ENCODE measurements at regions not wholly inside any gene's neighbourhood (a gene's known extent, or its start where the extent isn't known, plus 50 kb on each side); places are given as distances from the start of the nearest gene placed in this dataset.
A peak's percentile ranks its signal among the peaks of the same experiment; 100 is the strongest.

GRCh38 chr2:234615643-234616356, 118.9 kb upstream of the ARL4C start:
- Histone ChIP-seq H3K23ac (ENCODE audit: low read length) (no peak overlapping the region), H3K9ac (ENCODE audit: low read length) (no peak overlapping the region), H2AK5ac (ENCODE audit: low read length) (no peak overlapping the region), H3K4ac (ENCODE audit: low read depth, low read length) (no peak overlapping the region), H4K5ac (ENCODE audit: low read length) (no peak overlapping the region), H3K4me3 (ENCODE audit: low read length) (no peak overlapping the region), H3K36me3 (ENCODE audit: control insufficient read depth, insufficient read depth, low read length) (no peaks in the 10 kb centered on the region), H3K79me2 (ENCODE audit: control insufficient read depth, insufficient read depth, low read length) (no peaks in the 10 kb centered on the region), H4K8ac (ENCODE audit: low read depth, low read length) (no peak overlapping the region), H2BK120ac (ENCODE audit: low read depth, low read length) (no peak overlapping the region), H3K79me1 (ENCODE audit: low read length) (no peaks in the 10 kb centered on the region), H3K4me1 (ENCODE audit: control insufficient read depth, low read depth, low read length) (no peaks in the 10 kb centered on the region), H2BK15ac (replicated peaks; ENCODE audit: low read depth) (no peak overlapping the region), H3K18ac (ENCODE audit: low read length) (no peak overlapping the region), H3K4me2 (ENCODE audit: low read length) (no peak overlapping the region), H2BK5ac (ENCODE audit: low read length) (no peak overlapping the region), H3K27ac (ENCODE audit: low read depth, low read length) (no peak overlapping the region), H3K56ac (ENCODE audit: low read length) (no peak overlapping the region), H3K27me3 (ENCODE audit: insufficient read depth, low read length, poor library complexity) (no peaks in the 10 kb centered on the region)
- DNase-seq, result no peak
- WGBS (ENCODE audit: extremely low coverage, insufficient coverage, low lambda C conversion rate), result no CpG with 5 or more reads among the region's 6 CpGs

GRCh38 chr2:234611209-234611608, 114.3 kb upstream of the ARL4C start:
- Histone ChIP-seq H3K27me3 (ENCODE audit: insufficient read depth, low read length, poor library complexity) (no peaks in the 10 kb centered on the region), H2BK120ac (ENCODE audit: low read depth, low read length) (no peak overlapping the region), H3K9ac (ENCODE audit: low read length) (no peak overlapping the region), H3K4me1 (ENCODE audit: control insufficient read depth, low read depth, low read length) (no peaks in the 10 kb centered on the region), H4K8ac (ENCODE audit: low read depth, low read length) (no peak overlapping the region), H3K27ac (ENCODE audit: low read depth, low read length) (no peak overlapping the region), H3K23ac (ENCODE audit: low read length) (no peak overlapping the region), H2BK5ac (ENCODE audit: low read length) (no peak overlapping the region), H4K5ac (ENCODE audit: low read length) (no peak overlapping the region), H3K4ac (ENCODE audit: low read depth, low read length) (no peak overlapping the region), H3K79me2 (ENCODE audit: control insufficient read depth, insufficient read depth, low read length) (no peaks in the 10 kb centered on the region), H3K4me2 (ENCODE audit: low read length) (no peak overlapping the region), H3K56ac (ENCODE audit: low read length) (no peak overlapping the region), H3K79me1 (ENCODE audit: low read length) (no peaks in the 10 kb centered on the region), H3K36me3 (ENCODE audit: control insufficient read depth, insufficient read depth, low read length) (no peaks in the 10 kb centered on the region), H2BK15ac (replicated peaks; ENCODE audit: low read depth) (no peak overlapping the region), H3K18ac (ENCODE audit: low read length) (no peak overlapping the region), H2AK5ac (ENCODE audit: low read length) (no peak overlapping the region), H3K4me3 (ENCODE audit: low read length) (no peak overlapping the region)
- peak; percentile 29 for DNase-seq
- WGBS (ENCODE audit: extremely low coverage, insufficient coverage, low lambda C conversion rate), result no CpG with 5 or more reads among the region's 1 CpG

- no peak overlapping the region for H4K5ac ChIP-seq (ENCODE audit: low read length)
- H2BK120ac ChIP-seq (ENCODE audit: low read depth, low read length), result no peak overlapping the region
These were observed 112.1 kb upstream of the ARL4C start for GRCh38 chr2:234608946-234609345.

GRCh38 chr2:234607691-234608090, 110.8 kb upstream of the ARL4C start:
- H3K4me1 ChIP-seq (ENCODE audit: control insufficient read depth, low read depth, low read length), result no peaks in the 10 kb centered on the region
- H3K36me3 ChIP-seq (ENCODE audit: control insufficient read depth, insufficient read depth, low read length), result no peaks in the 10 kb centered on the region
- H2BK120ac ChIP-seq (ENCODE audit: low read depth, low read length), result no peak overlapping the region
- no peak overlapping the region for H3K23ac ChIP-seq (ENCODE audit: low read length)
- no peak overlapping the region for H2BK15ac ChIP-seq (replicated peaks; ENCODE audit: low read depth)
- H3K79me2 ChIP-seq (ENCODE audit: control insufficient read depth, insufficient read depth, low read length), result no peaks in the 10 kb centered on the region
- H3K56ac ChIP-seq (ENCODE audit: low read length), result no peak overlapping the region
- H4K8ac ChIP-seq (ENCODE audit: low read depth, low read length), result no peak overlapping the region
- H2BK5ac ChIP-seq (ENCODE audit: low read length), result no peak overlapping the region
- H3K4me3 ChIP-seq (ENCODE audit: low read length), result no peak overlapping the region
- no peak overlapping the region for H3K4ac ChIP-seq (ENCODE audit: low read depth, low read length)
- H3K27me3 ChIP-seq (ENCODE audit: insufficient read depth, low read length, poor library complexity), result no peaks in the 10 kb centered on the region
- H4K5ac ChIP-seq (ENCODE audit: low read length), result no peak overlapping the region
- no peak for DNase-seq
- no peak overlapping the region for H3K27ac ChIP-seq (ENCODE audit: low read depth, low read length)
- H3K18ac ChIP-seq (ENCODE audit: low read length), result no peak overlapping the region
- no peak overlapping the region for H2AK5ac ChIP-seq (ENCODE audit: low read length)
- H3K9ac ChIP-seq (ENCODE audit: low read length), result no peak overlapping the region
- no CpG with 5 or more reads among the region's 8 CpGs for WGBS (ENCODE audit: extremely low coverage, insufficient coverage, low lambda C conversion rate)
- no peak overlapping the region for H3K4me2 ChIP-seq (ENCODE audit: low read length)
- H3K79me1 ChIP-seq (ENCODE audit: low read length), result no peaks in the 10 kb centered on the region

More at GRCh38 chr2:234608946-234609345, 112.1 kb upstream of the ARL4C start:
- Histone ChIP-seq H2AK5ac (ENCODE audit: low read length) (no peak overlapping the region), H3K9ac (ENCODE audit: low read length) (no peak overlapping the region), H3K79me2 (ENCODE audit: control insufficient read depth, insufficient read depth, low read length) (no peaks in the 10 kb centered on the region), H3K4me3 (ENCODE audit: low read length) (no peak overlapping the region), H3K79me1 (ENCODE audit: low read length) (no peaks in the 10 kb centered on the region), H3K4me1 (ENCODE audit: control insufficient read depth, low read depth, low read length) (no peaks in the 10 kb centered on the region), H3K56ac (ENCODE audit: low read length) (no peak overlapping the region), H2BK5ac (ENCODE audit: low read length) (no peak overlapping the region), H3K27me3 (ENCODE audit: insufficient read depth, low read length, poor library complexity) (no peaks in the 10 kb centered on the region), H3K4me2 (ENCODE audit: low read length) (no peak overlapping the region), H3K18ac (ENCODE audit: low read length) (no peak overlapping the region), H4K8ac (ENCODE audit: low read depth, low read length) (no peak overlapping the region), H3K23ac (ENCODE audit: low read length) (no peak overlapping the region), H3K36me3 (ENCODE audit: control insufficient read depth, insufficient read depth, low read length) (no peaks in the 10 kb centered on the region), H3K4ac (ENCODE audit: low read depth, low read length) (no peak overlapping the region), H2BK15ac (replicated peaks; ENCODE audit: low read depth) (no peak overlapping the region), H3K27ac (ENCODE audit: low read depth, low read length) (no peak overlapping the region)
- no peak for DNase-seq
- WGBS (ENCODE audit: extremely low coverage, insufficient coverage, low lambda C conversion rate), result no CpG with 5 or more reads among the region's 4 CpGs

- H2BK15ac ChIP-seq (replicated peaks; ENCODE audit: low read depth), result no peak overlapping the region
These were observed 110.0 kb upstream of the ARL4C start for GRCh38 chr2:234606896-234607295.

GRCh38 chr2:234603619-234604018, 106.7 kb upstream of the ARL4C start:
- no peak overlapping the region for H2BK120ac ChIP-seq (ENCODE audit: low read depth, low read length)
- H3K4ac ChIP-seq (ENCODE audit: low read depth, low read length), result no peak overlapping the region
- H3K27me3 ChIP-seq (ENCODE audit: insufficient read depth, low read length, poor library complexity), result no peaks in the 10 kb centered on the region
- H3K9ac ChIP-seq (ENCODE audit: low read length), result no peak overlapping the region
- H2BK5ac ChIP-seq (ENCODE audit: low read length), result no peak overlapping the region
- H3K4me1 ChIP-seq (ENCODE audit: control insufficient read depth, low read depth, low read length), result peaks cover 2% of the 10 kb centered on the region
- H4K8ac ChIP-seq (ENCODE audit: low read depth, low read length), result no peak overlapping the region
- no peak for DNase-seq
- H2BK15ac ChIP-seq (replicated peaks; ENCODE audit: low read depth), result no peak overlapping the region
- H3K56ac ChIP-seq (ENCODE audit: low read length), result no peak overlapping the region
- no CpG with 5 or more reads among the region's 4 CpGs for WGBS (ENCODE audit: extremely low coverage, insufficient coverage, low lambda C conversion rate)
- no peaks in the 10 kb centered on the region for H3K79me2 ChIP-seq (ENCODE audit: control insufficient read depth, insufficient read depth, low read length)
- no peak overlapping the region for H4K5ac ChIP-seq (ENCODE audit: low read length)
- H2AK5ac ChIP-seq (ENCODE audit: low read length), result no peak overlapping the region
- H3K79me1 ChIP-seq (ENCODE audit: low read length), result no peaks in the 10 kb centered on the region
- H3K4me2 ChIP-seq (ENCODE audit: low read length), result no peak overlapping the region
- H3K27ac ChIP-seq (ENCODE audit: low read depth, low read length), result no peak overlapping the region
- H3K4me3 ChIP-seq (ENCODE audit: low read length), result no peak overlapping the region
- H3K36me3 ChIP-seq (ENCODE audit: control insufficient read depth, insufficient read depth, low read length), result no peaks in the 10 kb centered on the region
- H3K18ac ChIP-seq (ENCODE audit: low read length), result no peak overlapping the region
- H3K23ac ChIP-seq (ENCODE audit: low read length), result no peak overlapping the region

More at GRCh38 chr2:234606896-234607295, 110.0 kb upstream of the ARL4C start:
- no peaks in the 10 kb centered on the region for H3K79me2 ChIP-seq (ENCODE audit: control insufficient read depth, insufficient read depth, low read length)
- no peak overlapping the region for H2BK5ac ChIP-seq (ENCODE audit: low read length)
- H3K27me3 ChIP-seq (ENCODE audit: insufficient read depth, low read length, poor library complexity), result no peaks in the 10 kb centered on the region
- H3K4me2 ChIP-seq (ENCODE audit: low read length), result no peak overlapping the region
- H2AK5ac ChIP-seq (ENCODE audit: low read length), result no peak overlapping the region
- no peaks in the 10 kb centered on the region for H3K36me3 ChIP-seq (ENCODE audit: control insufficient read depth, insufficient read depth, low read length)
- no peak for DNase-seq
- no peak overlapping the region for H3K23ac ChIP-seq (ENCODE audit: low read length)
- H2BK120ac ChIP-seq (ENCODE audit: low read depth, low read length), result no peak overlapping the region
- no peak overlapping the region for H3K27ac ChIP-seq (ENCODE audit: low read depth, low read length)
- no peak overlapping the region for H4K8ac ChIP-seq (ENCODE audit: low read depth, low read length)
- no peaks in the 10 kb centered on the region for H3K4me1 ChIP-seq (ENCODE audit: control insufficient read depth, low read depth, low read length)
- no peak overlapping the region for H3K4me3 ChIP-seq (ENCODE audit: low read length)
- H3K4ac ChIP-seq (ENCODE audit: low read depth, low read length), result no peak overlapping the region
- H3K18ac ChIP-seq (ENCODE audit: low read length), result no peak overlapping the region
- no peak overlapping the region for H3K56ac ChIP-seq (ENCODE audit: low read length)
- H3K9ac ChIP-seq (ENCODE audit: low read length), result no peak overlapping the region
- H4K5ac ChIP-seq (ENCODE audit: low read length), result no peak overlapping the region
- no CpG with 5 or more reads among the region's 7 CpGs for whole genome bisulfite sequencing (ENCODE audit: extremely low coverage, insufficient coverage, low lambda C conversion rate)
- no peaks in the 10 kb centered on the region for H3K79me1 ChIP-seq (ENCODE audit: low read length)

All from mesendoderm (in vitro differentiated cells).